H1 (cell line): ENCODE measurements at regions not wholly inside any gene's neighbourhood (a gene's known extent, or its start where the extent isn't known, plus 50 kb on each side); places are given as distances from the start of the nearest gene placed in this dataset.

Experiments
- CTCF ChIA-PET: fragments of 300-600 bp; sonication (Branson Sonifier 250); formaldehyde crosslinking; loops from one replicate; lab custom pipeline; 2021; ENCODE audit not compliant: partially characterized antibody; lab: Charles Lee
- POLR2A ChIA-PET: fragments of 300-600 bp; sonication (Branson Sonifier 250); formaldehyde crosslinking; loops from one replicate; lab custom pipeline; 2021; ENCODE audit warnings: inconsistent platforms; ENCODE audit not compliant: partially characterized antibody; lab: Charles Lee
- DNase-seq, 2 experiments: peaks; one replicate each; pipeline versions ENCODE4 v3.0.0 to v3.0.0-alpha.2; 2010 to 2022; ENCODE audit warnings: low spot score in 2 of 2, low read depth in 1 of 2, mixed read lengths in 1 of 2
- FAIRE-seq: peaks from 2 replicates; lab custom pipeline; 2011; peaks lifted over from hg19 to GRCh38; lab: Jason Lieb, UNC
- H2AFZ ChIP-seq: 2 replicates; pipeline ENCODE4 v1.8.1; 2012; ENCODE audit warnings: low read length, inconsistent platforms
- H2AK5ac ChIP-seq: 2 replicates; pipeline ENCODE4 v1.6.1; 2013; ENCODE audit warnings: low read depth, low read length
- H2BK120ac ChIP-seq: replicated peaks from 2 replicates; pipeline ENCODE3; 2013; ENCODE audit warnings: low read depth, low read length, inconsistent platforms
- H2BK12ac ChIP-seq: 2 replicates; pipeline ENCODE4 v1.6.1; 2013; ENCODE audit warnings: low read depth, low read length
- H2BK15ac ChIP-seq: 2 replicates; pipeline ENCODE4 v1.6.1; 2013; ENCODE audit warnings: low read length
- H2BK20ac ChIP-seq: 2 replicates; pipeline ENCODE4 v1.6.1; 2013; ENCODE audit warnings: low read length
- H2BK5ac ChIP-seq: 2 replicates; pipeline ENCODE4 v1.6.1; 2013; ENCODE audit warnings: low read depth, low read length
- H3K14ac ChIP-seq: 2 replicates; pipeline ENCODE4 v1.6.1; 2013; ENCODE audit warnings: inconsistent platforms; ENCODE audit not compliant: insufficient read length
- H3K18ac ChIP-seq: 2 replicates; pipeline ENCODE4 v1.6.1; 2013; ENCODE audit warnings: low read length; ENCODE audit errors: extremely low read depth
- H3K23ac ChIP-seq: 2 replicates; pipeline ENCODE4 v1.6.1; 2013; ENCODE audit warnings: inconsistent platforms; ENCODE audit not compliant: insufficient read length
- H3K23me2 ChIP-seq: 2 replicates; pipeline ENCODE4 v1.6.1; 2013; ENCODE audit warnings: low read depth, low read length
- H3K27ac ChIP-seq: 2 replicates; pipeline ENCODE4 v1.6.1; 2011; ENCODE audit warnings: low read depth, low read length, inconsistent platforms
- H3K27me3 ChIP-seq, 4 experiments: replicated peaks in 1 of 4; 1 replicate in 1 of 4; 2 replicates in 3 of 4; pipeline versions ENCODE4 v1.6.1 to v1.8.1; 2011 to 2013; ENCODE audit warnings: low read length in 3 of 4, mild to moderate bottlenecking in 3 of 4, inconsistent platforms in 2 of 4, mixed read lengths in 2 of 4, moderate library complexity in 1 of 4; ENCODE audit not compliant: control insufficient read depth in 3 of 4, insufficient read depth in 3 of 4; ENCODE audit errors: extremely low read depth in 1 of 4
- H3K36me3 ChIP-seq, 4 experiments: 2 replicates each; pipeline versions ENCODE4 v1.6.1 to v1.8.1; 2011 to 2013; ENCODE audit warnings: mild to moderate bottlenecking in 4 of 4, low read length in 3 of 4, moderate library complexity in 2 of 4, control low read depth in 1 of 4, inconsistent platforms in 1 of 4; ENCODE audit not compliant: insufficient read depth in 4 of 4, control insufficient read depth in 2 of 4
- H3K4ac ChIP-seq: replicated peaks from 2 replicates; pipeline ENCODE3; 2013; ENCODE audit warnings: low read length, low read depth, mixed read lengths, inconsistent platforms; ENCODE audit not compliant: insufficient read length
- H3K4me1 ChIP-seq, 4 experiments: replicated peaks in 1 of 4; 1 replicate in 1 of 4; 2 replicates in 3 of 4; pipeline versions ENCODE4 v1.6.1 to v1.8.1; 2011 to 2013; ENCODE audit warnings: low read length in 3 of 4, inconsistent platforms in 2 of 4, mixed read lengths in 1 of 4; ENCODE audit not compliant: insufficient read depth in 4 of 4, control insufficient read depth in 3 of 4
- H3K4me2 ChIP-seq, 2 experiments: 2 replicates each; pipeline versions ENCODE4 v1.6.1 to v1.8.1; 2011 to 2013; ENCODE audit warnings: low read depth in 2 of 2, low read length in 2 of 2, control low read depth in 1 of 2, inconsistent platforms in 1 of 2, mild to moderate bottlenecking in 1 of 2; ENCODE audit not compliant: insufficient read depth in 1 of 2
- H3K4me3 ChIP-seq, 4 experiments: fragments of 200-600, 300-600 bp in 1 of 4; sonication (generic), shearing (Covaris generic), sonication (Bioruptor Twin) in 1 of 4; 2 replicates each; pipeline versions ENCODE4 v1.5.1 to v1.8.1; 2011 to 2016; ENCODE audit warnings: low read length in 4 of 4, low read depth in 3 of 4, control low read depth in 2 of 4, inconsistent platforms in 2 of 4, mild to moderate bottlenecking in 2 of 4, mixed read lengths in 1 of 4, moderate library complexity in 1 of 4; ENCODE audit not compliant: insufficient read depth in 2 of 4; ENCODE audit errors: extremely low read depth in 1 of 4
- H3K56ac ChIP-seq: replicated peaks from 2 replicates; pipeline ENCODE3; 2013; ENCODE audit warnings: low read depth, mild to moderate bottlenecking, mixed read lengths, low read length, inconsistent platforms; ENCODE audit not compliant: insufficient read length
- H3K79me1 ChIP-seq: 2 replicates; pipeline ENCODE4 v1.6.1; 2013; ENCODE audit warnings: low read depth, low read length, control low read depth
- H3K79me2 ChIP-seq, 2 experiments: 2 replicates each; pipeline versions ENCODE4 v1.6.1 to v1.8.1; 2012 to 2013; ENCODE audit warnings: low read length in 2 of 2, mild to moderate bottlenecking in 2 of 2, inconsistent platforms in 1 of 2; ENCODE audit not compliant: insufficient read depth in 2 of 2, control insufficient read depth in 1 of 2
- H3K9ac ChIP-seq, 4 experiments: replicated peaks in 1 of 4; 1 replicate in 1 of 4; 2 replicates in 3 of 4; pipeline versions ENCODE4 v1.6.1 to v1.8.1; 2011 to 2013; ENCODE audit warnings: low read depth in 3 of 4, low read length in 3 of 4, control low read depth in 2 of 4, mild to moderate bottlenecking in 2 of 4, moderate library complexity in 2 of 4, inconsistent platforms in 1 of 4; ENCODE audit errors: extremely low read depth in 1 of 4
- H3K9me3 ChIP-seq, 2 experiments: 2 replicates each; pipeline versions ENCODE4 v1.6.1 to v1.8.1; 2012 to 2013; ENCODE audit warnings: mild to moderate bottlenecking in 2 of 2, moderate library complexity in 2 of 2, control low read depth in 1 of 2, inconsistent platforms in 1 of 2, low read depth in 1 of 2, low read length in 1 of 2, mixed read lengths in 1 of 2; ENCODE audit not compliant: insufficient read depth in 2 of 2
- H4K20me1 ChIP-seq, 2 experiments: replicated peaks in 1 of 2; 2 replicates each; pipeline versions ENCODE3 to v1.8.1; 2011 to 2013; ENCODE audit warnings: inconsistent platforms in 2 of 2, low read length in 2 of 2, mild to moderate bottlenecking in 1 of 2; ENCODE audit not compliant: insufficient read depth in 2 of 2, control insufficient read depth in 1 of 2
- H4K5ac ChIP-seq: 2 replicates; pipeline ENCODE4 v1.6.1; 2013; ENCODE audit warnings: low read length, low read depth, mixed read lengths, inconsistent platforms; ENCODE audit not compliant: insufficient read length
- H4K8ac ChIP-seq: 2 replicates; pipeline ENCODE4 v1.8.0; 2013; ENCODE audit warnings: mild to moderate bottlenecking, moderate library complexity, low read length, inconsistent platforms; ENCODE audit not compliant: insufficient read depth; ENCODE audit errors: extremely low read depth
- H4K91ac ChIP-seq: replicated peaks from 2 replicates; pipeline ENCODE3; 2013; ENCODE audit warnings: low read length, mixed read lengths, inconsistent platforms; ENCODE audit not compliant: insufficient read length
- ASH2L ChIP-seq: fragments of 200-600, 300-600 bp; sonication (generic); IDR thresholded peaks from one replicate; pipeline ENCODE4 v1.7.1; 2017; ENCODE audit warnings: low read length
- BCL11A ChIP-seq, 2 experiments: IDR thresholded peaks; one replicate each; pipeline ENCODE4 v1.6.1; 2011; ENCODE audit warnings: low read depth in 2 of 2, low read length in 2 of 2, mild to moderate bottlenecking in 2 of 2
- CREB1 ChIP-seq: IDR thresholded peaks from 2 replicates; pipeline ENCODE4 v1.6.1; 2012; ENCODE audit warnings: inconsistent platforms
- GABPA ChIP-seq: IDR thresholded peaks from 2 replicates; pipeline ENCODE4 v1.6.1; 2011; ENCODE audit warnings: mild to moderate bottlenecking, low read length, moderate library complexity, borderline replicate concordance; ENCODE audit not compliant: insufficient read depth
- KDM1A ChIP-seq: fragments of 200-600, 300-600 bp; sonication (generic); IDR thresholded peaks from 2 replicates; pipeline ENCODE4 v1.7.1; 2016; ENCODE audit warnings: mild to moderate bottlenecking, low read length, borderline replicate concordance
- KDM4A ChIP-seq: IDR thresholded peaks from one replicate; pipeline ENCODE4 v1.7.1; 2012; ENCODE audit warnings: low read depth, mild to moderate bottlenecking, moderate library complexity, low read length, inconsistent platforms; ENCODE audit not compliant: severe bottlenecking
- NRF1 ChIP-seq: IDR thresholded peaks from 2 replicates; pipeline ENCODE4 v1.6.1; 2011; ENCODE audit warnings: mild to moderate bottlenecking, low read depth, low read length, improper control_type of control experiment
- POLR2A ChIP-seq, 2 experiments: IDR thresholded peaks; 1 replicate in 1 of 2; 2 replicates in 1 of 2; pipeline ENCODE4 v1.6.1; 2011; ENCODE audit warnings: low read depth in 2 of 2, low read length in 2 of 2, mild to moderate bottlenecking in 2 of 2; ENCODE audit errors: control extremely low read depth in 1 of 2
- POLR2AphosphoS5 ChIP-seq: IDR thresholded peaks from 2 replicates; pipeline ENCODE4 v1.6.1; 2011; ENCODE audit warnings: low read depth, low read length
- SIX5 ChIP-seq: IDR thresholded peaks from 2 replicates; pipeline ENCODE4 v1.6.1; 2011; ENCODE audit warnings: mild to moderate bottlenecking, low read depth, low read length
- TCF12 ChIP-seq: IDR thresholded peaks from 2 replicates; pipeline ENCODE4 v1.6.1; 2011; ENCODE audit warnings: low read depth, mild to moderate bottlenecking, low read length
- YY1 ChIP-seq: IDR thresholded peaks from 2 replicates; pipeline ENCODE4 v1.6.1; 2011; ENCODE audit warnings: low read depth, mild to moderate bottlenecking, low read length
- WGBS, 2 experiments: shearing (Covaris generic) in 1 of 2; methylation state at CpG; one replicate each; pipeline versions ENCODE4 v1.1.6 to v1.1.7; 2013 to 2015; ENCODE audit warnings: low lambda C conversion rate in 2 of 2, mixed read lengths in 2 of 2, inconsistent platforms in 1 of 2, low coverage in 1 of 2, missing lambda C conversion rate in 1 of 2; ENCODE audit not compliant: insufficient replicate concordance in 2 of 2, insufficient coverage in 1 of 2, insufficient read length in 1 of 2; ENCODE audit errors: extremely low coverage in 1 of 2, missing lambda C conversion rate in 1 of 2; 5-methylcytosine and 5-hydroxymethylcytosine counted together

DNA sequence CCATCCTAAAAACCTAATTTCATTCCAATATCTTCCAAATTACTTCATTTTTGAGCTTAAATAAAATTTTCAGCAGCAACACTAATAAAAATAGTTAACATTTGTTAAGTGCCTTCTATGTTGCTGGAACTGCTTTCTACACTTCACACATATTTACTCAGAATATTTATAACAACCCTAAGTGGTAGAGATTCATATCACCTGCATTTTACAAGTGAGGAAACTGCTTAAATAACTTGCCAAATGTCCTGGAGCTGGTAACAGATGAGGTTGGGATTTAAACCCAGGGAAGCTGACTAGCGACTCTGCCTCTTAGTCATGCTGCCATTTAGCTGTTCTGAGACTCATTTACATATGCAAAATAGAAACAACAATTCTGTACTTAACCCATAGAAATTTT, 86.1 kb upstream of the PBX1 start:
- Histone ChIP-seq H3K4ac (no peak overlapping the region), H3K23ac (no peak overlapping the region), H3K56ac (no peak overlapping the region), H3K18ac (no peak overlapping the region), H3K23me2 (peaks cover 4% of the 10 kb centered on the region; the same call in 1 of the 2 replicates), H3K9ac (no peak overlapping the region), H3K79me2 (no peaks in the 10 kb centered on the region), H2AK5ac (no peak overlapping the region), H3K14ac (no peak overlapping the region), H4K20me1 (no peaks in the 10 kb centered on the region), H2BK12ac (no peak overlapping the region), H2BK120ac (no peak overlapping the region), H3K27me3 (peaks cover 0 to 1% (median 0%) of the 10 kb centered on the region in 4 experiments; a peak in 1 of 7 replicates), H2BK15ac (no peak overlapping the region), H3K4me2 (no peak overlapping the region), H4K91ac (no peak overlapping the region), H3K4me3 (no peak overlapping the region), H3K27ac (no peak overlapping the region), H3K9me3 (no peaks in the 10 kb centered on the region), H3K4me1 (peaks cover 0 to 2% (median under 1%) of the 10 kb centered on the region in 4 experiments; a peak in 2 of 7 replicates), H3K79me1 (no peaks in the 10 kb centered on the region), H4K5ac (no peak overlapping the region), H2AFZ (no peak overlapping the region), H2BK20ac (no peak overlapping the region), H3K36me3 (no peaks in the 10 kb centered on the region), H2BK5ac (no peak overlapping the region), H4K8ac (no peak overlapping the region)
- no peak for TF ChIP-seq POLR2A (IDR thresholded peaks at IDR 0.05; ENCODE audit: control extremely low read depth in 1 of 2, low read depth in 2 of 2, low read length in 2 of 2)
- no peak for TF ChIP-seq TCF12
- no peak for TF ChIP-seq GABPA
- TF ChIP-seq KDM1A, result no peak
- TF ChIP-seq CREB1, result no peak
- no peak for TF ChIP-seq SIX5
- TF ChIP-seq POLR2AphosphoS5, result no peak
- TF ChIP-seq ASH2L, result no peak
- no peak for TF ChIP-seq NRF1
- TF ChIP-seq YY1, result no peak
- TF ChIP-seq BCL11A (IDR thresholded peaks at IDR 0.05; ENCODE audit: low read depth in 2 of 2, low read length in 2 of 2), result no peak
- TF ChIP-seq KDM4A, result no peak
- DNase-seq (no peak), FAIRE-seq (no peak)
- 92% methylated on average over 1 of the region's 1 CpG; no CpG with 5 or more reads in 1 of the 2 experiments for WGBS, 2 experiments
- ChIA-PET POLR2A (interaction anchor here (0.7 kb wide), 1 partner anchor 152 kb away, joined by 5 read pairs; no protein-coding TSS in a partner anchor), CTCF (no interaction called here)
